ENCODE measurements at regions not wholly inside any gene's neighbourhood (a gene's known extent, or its start where the extent isn't known, plus 50 kb on each side); places are given as distances from the start of the nearest gene placed in this dataset.

GRCh38 chr16:52751035-52751434 is 204.1 kb upstream of the TOX3 start:
- no peak for TF ChIP-seq CTCF (IDR thresholded peaks at IDR 0.05; ENCODE audit: low read length)
- TF ChIP-seq EZH2 (optimal IDR thresholded peaks at IDR 0.05; ENCODE audit: low read depth, low read length): no peak
